Mononuclear cell (primary cell): ENCODE measurements at regions not wholly inside any gene's neighbourhood (a gene's known extent, or its start where the extent isn't known, plus 50 kb on each side); places are given as distances from the start of the nearest gene placed in this dataset.

Experiments used
- H3K27me3 ChIP-seq: 2 replicates; pipeline ENCODE4 v1.6.0; 2011; ENCODE audit warnings: low read length, control low read depth; ENCODE audit not compliant: insufficient read depth
- H3K4me1 ChIP-seq: 2 replicates; pipeline ENCODE4 v1.5.1; 2011; ENCODE audit warnings: mild to moderate bottlenecking, low read length, control low read depth; ENCODE audit not compliant: insufficient read depth
- H3K4me3 ChIP-seq: 2 replicates; pipeline ENCODE4 v1.5.1; 2011; ENCODE audit warnings: mild to moderate bottlenecking, low read length, moderate library complexity
- H3K9me3 ChIP-seq: 2 replicates; pipeline ENCODE4 v1.5.1; 2011; ENCODE audit warnings: low read depth, mild to moderate bottlenecking, control low read depth, low read length

- no peaks in the 10 kb centered on the region for H3K9me3 ChIP-seq
- H3K27me3 ChIP-seq = no peaks in the 10 kb centered on the region
- H3K4me3 ChIP-seq = no peak overlapping the region
- no peaks in the 10 kb centered on the region for H3K4me1 ChIP-seq
These were observed 171.5 kb upstream of the SYT13 start for GRCh38 chr11:45457649-45458048.

- H3K9me3 ChIP-seq = no peaks in the 10 kb centered on the region
- H3K4me3 ChIP-seq = no peak overlapping the region
- H3K27me3 ChIP-seq = no peaks in the 10 kb centered on the region
- H3K4me1 ChIP-seq = no peaks in the 10 kb centered on the region
These were observed 170.5 kb upstream of the SYT13 start for GRCh38 chr11:45456686-45457085.

- Histone ChIP-seq H3K9me3 (no peaks in the 10 kb centered on the region), H3K4me3 (no peak overlapping the region), H3K27me3 (no peaks in the 10 kb centered on the region), H3K4me1 (no peaks in the 10 kb centered on the region)
These were observed 169.4 kb upstream of the SYT13 start for GRCh38 chr11:45455536-45455935.

- no peaks in the 10 kb centered on the region for H3K27me3 ChIP-seq
- H3K4me3 ChIP-seq = no peak overlapping the region
- no peaks in the 10 kb centered on the region for H3K9me3 ChIP-seq
- H3K4me1 ChIP-seq = no peaks in the 10 kb centered on the region
These were observed 168.8 kb upstream of the SYT13 start for GRCh38 chr11:45454917-45455401.

GRCh38 chr11:45453721-45454120, 167.6 kb upstream of the SYT13 start:
- Histone ChIP-seq H3K27me3 (no peaks in the 10 kb centered on the region), H3K4me1 (no peaks in the 10 kb centered on the region), H3K9me3 (no peaks in the 10 kb centered on the region), H3K4me3 (no peak overlapping the region)

- no peaks in the 10 kb centered on the region for H3K4me1 ChIP-seq
- H3K27me3 ChIP-seq = no peaks in the 10 kb centered on the region
- no peak overlapping the region for H3K4me3 ChIP-seq
- no peaks in the 10 kb centered on the region for H3K9me3 ChIP-seq
These were observed 165.8 kb upstream of the SYT13 start for GRCh38 chr11:45451766-45452440.

GRCh38 chr11:45450189-45450588, 164.0 kb upstream of the SYT13 start:
- H3K4me3 ChIP-seq = no peak overlapping the region

GRCh38 chr11:45449036-45449601, 163.0 kb upstream of the SYT13 start:
- no peaks in the 10 kb centered on the region for H3K4me1 ChIP-seq
- no peaks in the 10 kb centered on the region for H3K27me3 ChIP-seq
- H3K4me3 ChIP-seq = no peak overlapping the region
- H3K9me3 ChIP-seq = no peaks in the 10 kb centered on the region

More at GRCh38 chr11:45450189-45450588, 164.0 kb upstream of the SYT13 start:
- no peaks in the 10 kb centered on the region for H3K27me3 ChIP-seq
- H3K9me3 ChIP-seq = no peaks in the 10 kb centered on the region
- no peaks in the 10 kb centered on the region for H3K4me1 ChIP-seq

GRCh38 chr11:45448561-45448960, 162.4 kb upstream of the SYT13 start:
- no peak overlapping the region for H3K4me3 ChIP-seq
- H3K9me3 ChIP-seq = no peaks in the 10 kb centered on the region
- no peaks in the 10 kb centered on the region for H3K27me3 ChIP-seq
- no peaks in the 10 kb centered on the region for H3K4me1 ChIP-seq

- H3K4me1 ChIP-seq = no peaks in the 10 kb centered on the region
- H3K4me3 ChIP-seq = no peak overlapping the region
- no peaks in the 10 kb centered on the region for H3K9me3 ChIP-seq
- H3K27me3 ChIP-seq = no peaks in the 10 kb centered on the region
These were observed 160.9 kb upstream of the SYT13 start for GRCh38 chr11:45446998-45447397.

- Histone ChIP-seq H3K27me3 (no peaks in the 10 kb centered on the region), H3K4me3 (no peak overlapping the region), H3K9me3 (no peaks in the 10 kb centered on the region), H3K4me1 (no peaks in the 10 kb centered on the region)
These were observed 160.3 kb upstream of the SYT13 start for GRCh38 chr11:45446434-45446833.

- Histone ChIP-seq H3K27me3 (no peaks in the 10 kb centered on the region), H3K4me3 (no peak overlapping the region), H3K4me1 (no peaks in the 10 kb centered on the region), H3K9me3 (peaks cover under 1% of the 10 kb centered on the region)
These were observed 158.7 kb upstream of the SYT13 start for GRCh38 chr11:45444796-45445195.

- H3K4me3 ChIP-seq = no peak overlapping the region
- H3K4me1 ChIP-seq = no peaks in the 10 kb centered on the region
- H3K9me3 ChIP-seq = peaks cover 8% of the 10 kb centered on the region
- no peaks in the 10 kb centered on the region for H3K27me3 ChIP-seq
These were observed 154.0 kb upstream of the SYT13 start for GRCh38 chr11:45440111-45440510.

GRCh38 chr11:45436966-45437365, 150.8 kb upstream of the SYT13 start:
- peaks cover 8% of the 10 kb centered on the region for H3K9me3 ChIP-seq
- H3K27me3 ChIP-seq = no peaks in the 10 kb centered on the region
- H3K4me1 ChIP-seq = no peaks in the 10 kb centered on the region
- no peak overlapping the region for H3K4me3 ChIP-seq

GRCh38 chr11:45436118-45436517, 150.0 kb upstream of the SYT13 start:
- Histone ChIP-seq H3K4me3 (no peak overlapping the region), H3K27me3 (no peaks in the 10 kb centered on the region), H3K9me3 (peaks cover 8% of the 10 kb centered on the region)

GRCh38 chr11:45435706-45436105, 149.6 kb upstream of the SYT13 start:
- no peaks in the 10 kb centered on the region for H3K27me3 ChIP-seq
- peaks cover 8% of the 10 kb centered on the region for H3K9me3 ChIP-seq
- H3K4me3 ChIP-seq = no peak overlapping the region
- no peaks in the 10 kb centered on the region for H3K4me1 ChIP-seq

More at GRCh38 chr11:45436118-45436517, 150.0 kb upstream of the SYT13 start:
- no peaks in the 10 kb centered on the region for H3K4me1 ChIP-seq
